HG03575 (cell line): ENCODE measurements at regions not wholly inside any gene's neighbourhood (a gene's known extent, or its start where the extent isn't known, plus 50 kb on each side); places are given as distances from the start of the nearest gene placed in this dataset.

Experiments used
- ATAC-seq: cut with Tn5 transposase; IDR thresholded peaks from one replicate; pipeline ENCODE4 v1.9.1; 2021; ENCODE audit not compliant: unreplicated experiment, insufficient number of reproducible peaks, low FRiP score; ENCODE audit errors: extremely low read depth

- ATAC-seq = no peak
These were observed 62.7 kb upstream of the ARHGAP42 start for GRCh38 chr11:100624346-100624745.

- no peak for ATAC-seq
These were observed 62.0 kb upstream of the ARHGAP42 start for GRCh38 chr11:100625041-100625440.

GRCh38 chr11:100629671-100630070 lies 57.4 kb upstream of the ARHGAP42 start:
- ATAC-seq = no peak

- no peak for ATAC-seq
These were observed 56.2 kb upstream of the ARHGAP42 start for GRCh38 chr11:100630898-100631297.

- ATAC-seq = no peak
These were observed 55.8 kb upstream of the ARHGAP42 start for GRCh38 chr11:100631316-100631715.

GRCh38 chr11:100632941-100633452 lies 54.1 kb upstream of the ARHGAP42 start:
- no peak for ATAC-seq

GRCh38 chr11:100635194-100635593 lies 51.9 kb upstream of the ARHGAP42 start:
- ATAC-seq = no peak

- no peak for ATAC-seq
These were observed 50.6 kb upstream of the ARHGAP42 start for GRCh38 chr11:100636536-100636935.
